ENCODE measurements at regions not wholly inside any gene's neighbourhood (a gene's known extent, or its start where the extent isn't known, plus 50 kb on each side); places are given as distances from the start of the nearest gene placed in this dataset.

GRCh38 chr13:109655206-109655600 lies 131.2 kb downstream of the IRS2 start:
- no peaks in the 10 kb centered on the region for H4K20me1 ChIP-seq (ENCODE audit: insufficient read depth, low read length)
- no peak overlapping the region for H3K27ac ChIP-seq (ENCODE audit: insufficient read depth, low read length)
- no peaks in the 10 kb centered on the region for H3K36me3 ChIP-seq (ENCODE audit: control insufficient read depth, insufficient read depth, low read length)
- H3K23ac ChIP-seq (ENCODE audit: low read depth, low read length), result no peak overlapping the region
- no peaks in the 10 kb centered on the region for H3K79me1 ChIP-seq (ENCODE audit: low read depth in 1 of 2, low read length in 2 of 2)
- H4K8ac ChIP-seq (ENCODE audit: low read depth in 2 of 2, low read length in 2 of 2), result no peak overlapping the region
- H3K27me3 ChIP-seq (ENCODE audit: control insufficient read depth, insufficient read depth, low read length), result peaks cover 6% of the 10 kb centered on the region
- no peak for TF ChIP-seq MAZ (IDR thresholded peaks at IDR 0.05; ENCODE audit: borderline replicate concordance, low read depth, low read length)
- TF ChIP-seq RAD21 (IDR thresholded peaks at IDR 0.05; ENCODE audit: low read length), result no peak
- TF ChIP-seq, protein P1, sequence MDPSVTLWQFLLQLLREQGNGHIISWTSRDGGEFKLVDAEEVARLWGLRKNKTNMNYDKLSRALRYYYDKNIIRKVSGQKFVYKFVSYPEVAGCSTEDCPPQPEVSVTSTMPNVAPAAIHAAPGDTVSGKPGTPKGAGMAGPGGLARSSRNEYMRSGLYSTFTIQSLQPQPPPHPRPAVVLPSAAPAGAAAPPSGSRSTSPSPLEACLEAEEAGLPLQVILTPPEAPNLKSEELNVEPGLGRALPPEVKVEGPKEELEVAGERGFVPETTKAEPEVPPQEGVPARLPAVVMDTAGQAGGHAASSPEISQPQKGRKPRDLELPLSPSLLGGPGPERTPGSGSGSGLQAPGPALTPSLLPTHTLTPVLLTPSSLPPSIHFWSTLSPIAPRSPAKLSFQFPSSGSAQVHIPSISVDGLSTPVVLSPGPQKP (IDR thresholded peaks at IDR 0.05; ENCODE audit: borderline replicate concordance, low read depth, low read length), result no peak
- TF ChIP-seq FOS (IDR thresholded peaks at IDR 0.05; ENCODE audit: low read depth, low read length), result no peak
- TF ChIP-seq CEBPB (IDR thresholded peaks at IDR 0.05; ENCODE audit: low read depth, low read length), result no peak
- TF ChIP-seq NFE2L2 (IDR thresholded peaks at IDR 0.05; ENCODE audit: low read depth, low read length), result no peak
- TF ChIP-seq RCOR1 (IDR thresholded peaks at IDR 0.05; ENCODE audit: insufficient replicate concordance, low read length), result no peak
- no peak for TF ChIP-seq BHLHE40 (IDR thresholded peaks at IDR 0.05; ENCODE audit: low read depth, low read length)
- no peak for TF ChIP-seq MAFK (IDR thresholded peaks at IDR 0.05; ENCODE audit: low read depth, low read length)
- no peak for TF ChIP-seq RFX5 (IDR thresholded peaks at IDR 0.05; ENCODE audit: low read depth, low read length)
- TF ChIP-seq, protein P2, sequence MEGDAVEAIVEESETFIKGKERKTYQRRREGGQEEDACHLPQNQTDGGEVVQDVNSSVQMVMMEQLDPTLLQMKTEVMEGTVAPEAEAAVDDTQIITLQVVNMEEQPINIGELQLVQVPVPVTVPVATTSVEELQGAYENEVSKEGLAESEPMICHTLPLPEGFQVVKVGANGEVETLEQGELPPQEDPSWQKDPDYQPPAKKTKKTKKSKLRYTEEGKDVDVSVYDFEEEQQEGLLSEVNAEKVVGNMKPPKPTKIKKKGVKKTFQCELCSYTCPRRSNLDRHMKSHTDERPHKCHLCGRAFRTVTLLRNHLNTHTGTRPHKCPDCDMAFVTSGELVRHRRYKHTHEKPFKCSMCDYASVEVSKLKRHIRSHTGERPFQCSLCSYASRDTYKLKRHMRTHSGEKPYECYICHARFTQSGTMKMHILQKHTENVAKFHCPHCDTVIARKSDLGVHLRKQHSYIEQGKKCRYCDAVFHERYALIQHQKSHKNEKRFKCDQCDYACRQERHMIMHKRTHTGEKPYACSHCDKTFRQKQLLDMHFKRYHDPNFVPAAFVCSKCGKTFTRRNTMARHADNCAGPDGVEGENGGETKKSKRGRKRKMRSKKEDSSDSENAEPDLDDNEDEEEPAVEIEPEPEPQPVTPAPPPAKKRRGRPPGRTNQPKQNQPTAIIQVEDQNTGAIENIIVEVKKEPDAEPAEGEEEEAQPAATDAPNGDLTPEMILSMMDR (conservative IDR thresholded peaks at IDR 0.05; ENCODE audit: low read depth, low read length), result no peak
- no peak for TF ChIP-seq POLR2A (IDR thresholded peaks at IDR 0.05; ENCODE audit: low read depth, low read length)
- TF ChIP-seq CHD1 (IDR thresholded peaks at IDR 0.05; ENCODE audit: low read depth, low read length), result no peak
- TF ChIP-seq SMC3 (IDR thresholded peaks at IDR 0.05; ENCODE audit: low read depth, low read length), result no peak
- TF ChIP-seq, protein P3, sequence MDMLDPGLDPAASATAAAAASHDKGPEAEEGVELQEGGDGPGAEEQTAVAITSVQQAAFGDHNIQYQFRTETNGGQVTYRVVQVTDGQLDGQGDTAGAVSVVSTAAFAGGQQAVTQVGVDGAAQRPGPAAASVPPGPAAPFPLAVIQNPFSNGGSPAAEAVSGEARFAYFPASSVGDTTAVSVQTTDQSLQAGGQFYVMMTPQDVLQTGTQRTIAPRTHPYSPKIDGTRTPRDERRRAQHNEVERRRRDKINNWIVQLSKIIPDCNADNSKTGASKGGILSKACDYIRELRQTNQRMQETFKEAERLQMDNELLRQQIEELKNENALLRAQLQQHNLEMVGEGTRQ (IDR thresholded peaks at IDR 0.05; ENCODE audit: low read depth, low read length), result no peak
- TF ChIP-seq MXI1 (IDR thresholded peaks at IDR 0.05; ENCODE audit: borderline replicate concordance, low read depth, low read length), result no peak
- no peak overlapping the region for H3K4ac ChIP-seq (ENCODE audit: low read depth, low read length)
- CTCF ChIA-PET, result no interaction called here
- no CpG with 5 or more reads among the region's 1 CpG for WGBS, 2 experiments (ENCODE audit: extremely low coverage in 2 of 2, insufficient read length in 1 of 2)
- H2BK5ac ChIP-seq (ENCODE audit: low read depth, low read length, poor library complexity, severe bottlenecking), result no peak overlapping the region
- H4K5ac ChIP-seq (ENCODE audit: low read depth, low read length), result no peak overlapping the region
- intact Hi-C loops (cut with micrococcal nuclease), result no loop called here
- dilution Hi-C loops (cut with HindIII; ENCODE audit: low sequenced_read_pairs, unreplicated experiment), result no loop called here
- peaks cover 4% of the 10 kb centered on the region; the same call in 1 of the 2 replicates for H3K9me1 ChIP-seq (ENCODE audit: insufficient read depth, low read length)
- POLR2A ChIA-PET (ENCODE audit: unreplicated experiment), result interaction anchor here (0.7 kb wide), 1 partner anchor 29 kb away, joined by 4 read pairs; no protein-coding TSS in a partner anchor
- H2BK120ac ChIP-seq (ENCODE audit: low read depth, low read length), result no peak overlapping the region
- no peak for ATAC-seq (ENCODE audit: low read depth)
- no peak overlapping the region for H2AFZ ChIP-seq (replicated peaks; ENCODE audit: low read length, poor library complexity)
- no peak overlapping the region for H3K4me3 ChIP-seq (ENCODE audit: insufficient read depth, low read depth, low read length)
- no TSS peak for BruUV-seq (replicated peaks)
- no peak overlapping the region for H2AK5ac ChIP-seq (ENCODE audit: low read depth, low read length)
- H3K9me3 ChIP-seq (ENCODE audit: control insufficient read depth, insufficient read depth, low read length), result no peaks in the 10 kb centered on the region
- no peak overlapping the region for H4K91ac ChIP-seq (ENCODE audit: insufficient read depth, low read depth, low read length)
- no peak overlapping the region for H3K9ac ChIP-seq (ENCODE audit: low read depth, low read length)
- no peak overlapping the region for H3K18ac ChIP-seq (ENCODE audit: low read depth, low read length)
- in situ Hi-C loops (cut with MboI; ENCODE audit: low sequenced_read_pairs), result no loop called here
- H3K4me2 ChIP-seq (ENCODE audit: low read depth, low read length), result no peak overlapping the region
- H3K56ac ChIP-seq (ENCODE audit: extremely low read depth, insufficient read depth, low read length), result no peak overlapping the region; the same call in 1 of the 2 replicates
- H2BK20ac ChIP-seq (ENCODE audit: low read depth, low read length), result no peak overlapping the region
- H2BK15ac ChIP-seq (ENCODE audit: low read depth, low read length), result no peak overlapping the region
- H3K4me1 ChIP-seq (ENCODE audit: control insufficient read depth, insufficient read depth, low read length), result no peaks in the 10 kb centered on the region
- no peak overlapping the region for H2AK9ac ChIP-seq (replicated peaks; ENCODE audit: low read depth, low read length, poor library complexity)
- DNase-seq, result no peak
- no peak overlapping the region for H3K14ac ChIP-seq (replicated peaks; ENCODE audit: low read depth, low read length)

Data from IMR-90 (cell line).